ENCODE measurements at regions not wholly inside any gene's neighbourhood (a gene's known extent, or its start where the extent isn't known, plus 50 kb on each side); places are given as distances from the start of the nearest gene placed in this dataset.

GRCh38 chr21:41055266-41055665 is 112.7 kb upstream of the BACE2 start:
- Histone ChIP-seq H3K9me3 (ENCODE audit: control insufficient read depth in 4 of 4, insufficient read depth in 3 of 4, low read length in 3 of 4) (peaks cover 0 to 3% (median 0%) of the 10 kb centered on the region in 4 donors), H3K9ac (ENCODE audit: insufficient read depth in 1 of 2, low read length in 2 of 2) (no peak overlapping the region), H3K4me3 (no peak overlapping the region), H3K27me3 (ENCODE audit: control insufficient read depth in 3 of 3, insufficient read depth in 3 of 3, low read length in 2 of 3) (no peaks in the 10 kb centered on the region), H3K4me1 (ENCODE audit: control insufficient read depth in 5 of 5, insufficient read depth in 5 of 5, low read length in 5 of 5) (peaks cover 0 to 12% (median 0%) of the 10 kb centered on the region in 5 donors), H3K27ac (ENCODE audit: low read depth in 1 of 2, low read length in 1 of 2) (no peak overlapping the region), H3K36me3 (ENCODE audit: control insufficient read depth in 4 of 4, insufficient read depth in 4 of 4, low read length in 4 of 4) (no peaks in the 10 kb centered on the region)
- 73 to 81% methylated on average over 8 of the region's 8 CpGs for WGBS, 2 donors
- no peak for DNase-seq
- ATAC-seq (ENCODE audit: insufficient read depth, low FRiP score) = no peak
- no peak for TF ChIP-seq CTCF (IDR thresholded peaks at IDR 0.05; ENCODE audit: control extremely low read depth, extremely low read depth)

GRCh38 chr21:41059871-41060270 is 108.1 kb upstream of the BACE2 start:
- ATAC-seq (ENCODE audit: insufficient read depth, low FRiP score) (no peak), DNase-seq (no peak)
- TF ChIP-seq CTCF (IDR thresholded peaks at IDR 0.05; ENCODE audit: control extremely low read depth, extremely low read depth) = no peak
- Histone ChIP-seq H3K9me3 (ENCODE audit: control insufficient read depth in 4 of 4, insufficient read depth in 3 of 4, low read length in 3 of 4) (peaks cover 0 to 3% (median 0%) of the 10 kb centered on the region in 4 donors), H3K4me1 (ENCODE audit: control insufficient read depth in 5 of 5, insufficient read depth in 5 of 5, low read length in 5 of 5) (peaks cover 0 to 11% (median 0%) of the 10 kb centered on the region in 5 donors), H3K27me3 (ENCODE audit: control insufficient read depth in 3 of 3, insufficient read depth in 3 of 3, low read length in 2 of 3) (no peaks in the 10 kb centered on the region), H3K9ac (ENCODE audit: insufficient read depth in 1 of 2, low read length in 2 of 2) (no peak overlapping the region), H3K27ac (ENCODE audit: low read depth in 1 of 2, low read length in 1 of 2) (no peak overlapping the region), H3K36me3 (ENCODE audit: control insufficient read depth in 4 of 4, insufficient read depth in 4 of 4, low read length in 4 of 4) (no peaks in the 10 kb centered on the region), H3K4me3 (no peak overlapping the region)
- WGBS, 2 donors = 71 to 86% methylated on average over 6 of the region's 6 CpGs

GRCh38 chr21:41061701-41062100 is 106.3 kb upstream of the BACE2 start:
- peaks cover 0 to 6% (median 0%) of the 10 kb centered on the region in 4 donors for H3K9me3 ChIP-seq (ENCODE audit: control insufficient read depth in 4 of 4, insufficient read depth in 3 of 4, low read length in 3 of 4)
- no peaks in the 10 kb centered on the region for H3K36me3 ChIP-seq (ENCODE audit: control insufficient read depth in 4 of 4, insufficient read depth in 4 of 4, low read length in 4 of 4)
- H3K4me3 ChIP-seq = no peak overlapping the region
- no peak overlapping the region for H3K27ac ChIP-seq (ENCODE audit: low read depth in 1 of 2, low read length in 1 of 2)
- H3K27me3 ChIP-seq (ENCODE audit: control insufficient read depth in 3 of 3, insufficient read depth in 3 of 3, low read length in 2 of 3) = peaks cover 0 to 1% (median 0%) of the 10 kb centered on the region in 3 donors
- 93 to 94% methylated on average over 7 of the region's 7 CpGs for WGBS, 2 donors
- peaks cover 0 to 13% (median 0%) of the 10 kb centered on the region in 5 donors for H3K4me1 ChIP-seq (ENCODE audit: control insufficient read depth in 5 of 5, insufficient read depth in 5 of 5, low read length in 5 of 5)
- DNase-seq (no peak), ATAC-seq (ENCODE audit: insufficient read depth, low FRiP score) (no peak)
- no peak for TF ChIP-seq CTCF (IDR thresholded peaks at IDR 0.05; ENCODE audit: control extremely low read depth, extremely low read depth)
- no peak overlapping the region for H3K9ac ChIP-seq (ENCODE audit: insufficient read depth in 1 of 2, low read length in 2 of 2)

GRCh38 chr21:41064334-41064791 is 103.6 kb upstream of the BACE2 start:
- no peak overlapping the region for H3K4me3 ChIP-seq
- H3K36me3 ChIP-seq (ENCODE audit: control insufficient read depth in 4 of 4, insufficient read depth in 4 of 4, low read length in 4 of 4) = no peaks in the 10 kb centered on the region
- H3K9me3 ChIP-seq (ENCODE audit: control insufficient read depth in 4 of 4, insufficient read depth in 3 of 4, low read length in 3 of 4) = peaks cover 0 to 2% (median 0%) of the 10 kb centered on the region in 4 donors
- H3K4me1 ChIP-seq (ENCODE audit: control insufficient read depth in 5 of 5, insufficient read depth in 5 of 5, low read length in 5 of 5) = peaks cover 0 to 18% (median 0%) of the 10 kb centered on the region in 5 donors
- no peak for ATAC-seq (ENCODE audit: insufficient read depth, low FRiP score)
- DNase-seq = peak; percentile 74 to 77 (median 77)
- H3K27me3 ChIP-seq (ENCODE audit: control insufficient read depth in 3 of 3, insufficient read depth in 3 of 3, low read length in 2 of 3) = peaks cover 0 to 12% (median 7%) of the 10 kb centered on the region in 3 donors
- no peak overlapping the region for H3K9ac ChIP-seq (ENCODE audit: insufficient read depth in 1 of 2, low read length in 2 of 2)
- no peak for TF ChIP-seq CTCF (IDR thresholded peaks at IDR 0.05; ENCODE audit: control extremely low read depth, extremely low read depth)
- 85 to 86% methylated on average over 12 of the region's 12 CpGs for WGBS, 2 donors
- no peak overlapping the region for H3K27ac ChIP-seq (ENCODE audit: low read depth in 1 of 2, low read length in 1 of 2)
